ENCODE measurements at regions not wholly inside any gene's neighbourhood (a gene's known extent, or its start where the extent isn't known, plus 50 kb on each side); places are given as distances from the start of the nearest gene placed in this dataset.
"Not testable (repeated sequence)": the region's sequence is repeated elsewhere in the genome, so short reads cannot be mapped to it uniquely, and the experiment has no call there.

- DNase-seq, result not testable (repeated sequence)
Observed at GRCh38 chr2:89325894-89326293, 634.4 kb downstream of the RPIA start.

- DNase-seq, result not testable (repeated sequence)
Observed at GRCh38 chr2:89326455-89326854, 635.0 kb downstream of the RPIA start.

GRCh38 chr2:89328790-89329189, 637.3 kb downstream of the RPIA start:
- not testable (repeated sequence) for DNase-seq

Data from stimulated activated naive CD4-positive, alpha-beta T cell treated with Interleukin-2 at 50 U/mL for 16 hours (primary cell).